ENCODE measurements at regions not wholly inside any gene's neighbourhood (a gene's known extent, or its start where the extent isn't known, plus 50 kb on each side); places are given as distances from the start of the nearest gene placed in this dataset.
"Not testable (repeated sequence)": the region's sequence is repeated elsewhere in the genome, so short reads cannot be mapped to it uniquely, and the experiment has no call there.

DNA sequence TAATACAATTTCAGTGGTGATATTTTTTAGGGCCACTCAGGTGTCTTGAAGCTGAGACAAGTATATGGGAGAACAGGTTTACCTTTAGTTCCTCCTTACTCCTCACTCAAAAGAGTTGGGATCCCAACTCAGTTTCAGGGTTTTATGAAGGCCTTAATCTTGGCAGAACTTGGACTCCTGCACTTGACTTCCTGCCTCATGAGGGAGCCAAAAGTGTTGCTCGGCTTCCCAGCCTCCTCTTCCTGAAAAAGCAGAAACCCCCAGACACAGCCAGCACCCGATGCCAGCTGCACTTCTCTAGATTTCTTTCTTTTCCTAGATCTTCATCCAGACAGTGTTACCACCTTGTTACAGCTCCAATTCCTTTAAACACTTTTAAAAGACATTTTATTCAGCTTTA is 70.8 kb upstream of the TMPRSS2 start:
- no peak overlapping the region for H3K27ac Mint-ChIP-seq
- H3K27me3 Mint-ChIP-seq (ENCODE audit: low read depth): no peaks in the 10 kb centered on the region
- H3K4me3 Mint-ChIP-seq (ENCODE audit: low read depth): no peak overlapping the region
- DNase-seq (ENCODE audit: low spot score): no peak
- intact Hi-C loops (cut with micrococcal nuclease): no loop called here
- H3K4me1 Mint-ChIP-seq (ENCODE audit: low read depth): no peaks in the 10 kb centered on the region
- H3K9me3 Mint-ChIP-seq: peaks cover 18% of the 10 kb centered on the region
- no peaks in the 10 kb centered on the region for H3K36me3 Mint-ChIP-seq (ENCODE audit: low read depth)

DNA sequence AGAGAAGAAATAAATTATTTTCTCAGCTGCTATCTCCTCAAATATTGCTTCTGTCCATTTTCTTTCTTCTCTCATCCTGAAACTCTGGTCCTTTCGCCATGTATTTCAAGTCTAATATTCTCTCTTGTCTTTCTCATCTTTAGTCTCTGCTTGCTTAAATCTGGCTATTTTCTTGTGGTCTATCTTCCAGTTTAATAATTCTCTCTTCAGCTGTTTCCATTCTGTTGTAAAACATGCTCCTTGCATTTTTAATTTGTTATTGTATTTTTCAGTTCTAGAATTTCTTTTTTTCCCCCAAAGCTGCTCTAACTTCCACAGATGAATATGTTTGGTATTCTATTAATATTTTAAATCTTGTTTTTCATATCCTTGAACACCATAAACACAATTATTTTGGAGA is 70.1 kb upstream of the TMPRSS2 start:
- Mint-ChIP-seq H3K27ac (no peak overlapping the region), H3K27me3 (ENCODE audit: low read depth) (no peaks in the 10 kb centered on the region), H3K36me3 (ENCODE audit: low read depth) (no peaks in the 10 kb centered on the region), H3K9me3 (peaks cover 18% of the 10 kb centered on the region), H3K4me3 (ENCODE audit: low read depth) (no peak overlapping the region), H3K4me1 (ENCODE audit: low read depth) (no peaks in the 10 kb centered on the region)
- no peak for DNase-seq (ENCODE audit: low spot score)
- intact Hi-C loops (cut with micrococcal nuclease): no loop called here

DNA sequence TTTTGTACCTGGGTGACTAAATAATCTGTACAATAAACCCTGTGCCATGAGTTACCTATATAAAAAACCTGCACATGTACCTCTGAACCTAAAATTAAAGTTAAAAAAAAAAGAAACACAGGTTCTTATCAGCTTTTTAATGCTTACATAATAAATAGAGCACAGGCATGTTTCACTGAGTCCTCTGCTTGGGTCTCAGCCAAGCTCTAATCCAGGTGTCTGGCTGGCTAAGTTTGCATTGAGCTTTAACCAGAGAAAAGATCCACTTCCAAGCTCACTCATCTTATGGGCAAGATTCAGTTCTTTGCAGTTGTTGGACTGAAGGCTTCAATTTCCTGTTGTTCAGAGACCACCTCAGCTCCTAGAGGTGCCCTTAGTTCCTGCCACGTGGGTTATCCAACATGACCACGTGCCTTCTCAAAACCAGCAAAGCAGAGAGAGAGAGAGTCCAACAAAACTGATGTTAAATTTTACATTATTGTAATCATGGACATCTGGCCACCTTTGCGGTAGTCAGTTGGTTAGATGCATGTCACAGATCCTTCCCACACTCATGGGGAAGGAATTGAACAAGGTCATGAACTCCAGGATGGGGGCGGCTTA is 68.2 kb upstream of the TMPRSS2 start:
- intact Hi-C loops (cut with micrococcal nuclease): no loop called here
- Mint-ChIP-seq H3K27me3 (ENCODE audit: low read depth) (no peaks in the 10 kb centered on the region), H3K9me3 (peaks cover 18% of the 10 kb centered on the region), H3K4me3 (ENCODE audit: low read depth) (no peak overlapping the region), H3K4me1 (ENCODE audit: low read depth) (no peaks in the 10 kb centered on the region), H3K27ac (no peak overlapping the region), H3K36me3 (ENCODE audit: low read depth) (no peaks in the 10 kb centered on the region)
- no peak for DNase-seq (ENCODE audit: low spot score)

DNA sequence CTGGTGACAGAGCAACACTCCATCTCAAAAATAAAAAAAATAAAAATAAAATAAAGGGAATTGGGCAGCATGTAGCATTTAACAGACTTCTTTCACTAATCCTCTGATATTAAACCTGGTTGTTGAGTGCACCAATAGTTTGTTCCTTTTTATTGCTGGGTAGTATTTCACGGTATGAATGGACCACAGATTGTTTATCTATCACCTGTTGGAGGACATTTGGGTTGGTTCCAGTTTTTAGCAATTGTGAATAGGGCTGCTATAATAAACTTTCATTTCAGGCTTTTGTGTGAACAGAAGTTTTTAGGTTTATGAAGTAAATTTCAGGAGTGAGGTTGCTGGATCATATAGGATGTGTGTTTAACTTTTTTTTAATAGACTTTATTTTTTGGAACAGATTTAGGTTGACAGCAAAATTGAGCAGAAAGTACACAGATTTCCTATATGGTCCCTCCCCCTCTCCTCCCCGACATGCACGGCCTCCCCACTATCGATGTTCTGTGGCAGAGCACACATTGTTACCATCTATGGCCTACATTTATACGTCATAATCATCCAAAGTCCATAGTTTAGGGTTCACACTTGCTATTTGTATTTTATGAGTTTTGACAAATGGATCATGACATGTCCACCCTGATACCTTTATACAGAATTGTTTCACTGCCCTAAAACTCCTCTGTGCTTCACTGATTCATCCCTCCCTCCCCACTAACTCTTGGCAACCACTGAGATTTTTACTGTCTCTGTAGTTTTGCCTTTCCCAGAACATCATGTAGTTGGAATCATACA is 66.1 kb upstream of the TMPRSS2 start:
- H3K27me3 Mint-ChIP-seq (ENCODE audit: low read depth): no peaks in the 10 kb centered on the region
- intact Hi-C loops (cut with micrococcal nuclease): no loop called here
- H3K36me3 Mint-ChIP-seq (ENCODE audit: low read depth): no peaks in the 10 kb centered on the region
- peaks cover 18% of the 10 kb centered on the region for H3K9me3 Mint-ChIP-seq
- no peak for DNase-seq (ENCODE audit: low spot score)
- no peak overlapping the region for H3K27ac Mint-ChIP-seq
- no peaks in the 10 kb centered on the region for H3K4me1 Mint-ChIP-seq (ENCODE audit: low read depth)
- H3K4me3 Mint-ChIP-seq (ENCODE audit: low read depth): no peak overlapping the region

DNA sequence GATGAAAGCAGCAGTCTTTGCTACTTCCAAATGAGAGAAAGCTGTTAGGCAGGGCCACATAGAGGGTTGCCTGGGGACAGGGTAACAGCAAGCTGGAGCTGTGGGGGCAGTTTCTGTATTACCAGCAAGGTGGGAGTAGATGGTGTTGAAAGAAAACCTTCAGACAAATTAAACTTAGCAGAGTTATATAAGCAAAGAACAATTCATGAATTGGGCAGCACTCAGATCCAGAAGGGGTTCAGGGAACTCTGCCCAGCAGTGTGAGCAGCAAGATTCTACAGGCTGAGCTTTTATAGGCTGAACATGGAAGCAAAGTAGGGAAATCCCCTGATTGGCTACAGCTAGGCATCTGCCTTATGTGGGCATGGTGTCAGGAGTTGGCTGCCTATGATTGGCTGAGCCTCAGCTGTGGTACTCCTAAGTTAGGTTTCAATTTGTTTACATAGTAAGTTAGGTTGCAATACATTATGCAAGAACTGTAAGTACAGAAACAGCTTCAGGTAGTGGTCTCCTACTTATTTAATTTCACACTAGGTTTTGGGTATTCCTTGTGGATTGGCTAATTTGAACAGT is 64.1 kb upstream of the TMPRSS2 start:
- Mint-ChIP-seq H3K4me1 (ENCODE audit: low read depth) (no peaks in the 10 kb centered on the region), H3K9me3 (peaks cover 4% of the 10 kb centered on the region), H3K27me3 (ENCODE audit: low read depth) (no peaks in the 10 kb centered on the region), H3K36me3 (ENCODE audit: low read depth) (no peaks in the 10 kb centered on the region), H3K4me3 (ENCODE audit: low read depth) (no peak overlapping the region), H3K27ac (no peak overlapping the region)
- DNase-seq (ENCODE audit: low spot score): no peak
- intact Hi-C loops (cut with micrococcal nuclease): no loop called here

DNA sequence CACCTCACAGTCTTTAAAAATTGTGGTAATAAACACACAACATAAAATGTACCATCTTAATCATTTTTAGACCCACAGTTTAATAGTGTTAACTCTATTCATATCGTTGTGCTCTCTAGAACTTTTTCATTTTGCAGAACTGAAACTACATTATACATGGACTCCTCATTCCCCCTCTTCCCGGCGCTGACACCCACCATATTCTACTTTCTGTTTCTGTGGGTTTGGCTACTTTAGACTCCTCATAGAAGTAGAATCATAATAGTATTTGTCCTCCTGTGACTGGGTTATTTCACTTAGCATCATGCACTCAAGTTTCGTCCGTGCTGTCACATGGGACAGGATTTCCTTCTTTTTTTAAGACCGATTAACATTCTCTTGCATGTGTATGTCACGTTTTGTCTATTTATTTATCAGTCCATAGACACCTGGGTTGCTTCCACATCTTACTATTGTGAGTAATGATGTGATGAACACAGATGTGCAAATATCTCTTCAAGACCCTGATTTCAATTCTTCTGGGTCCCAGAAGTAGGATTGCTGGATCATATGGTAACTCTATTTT is 62.9 kb upstream of the TMPRSS2 start:
- no peak for DNase-seq (ENCODE audit: low spot score)
- no peak overlapping the region for H3K27ac Mint-ChIP-seq
- no peaks in the 10 kb centered on the region for H3K27me3 Mint-ChIP-seq (ENCODE audit: low read depth)
- H3K9me3 Mint-ChIP-seq: no peaks in the 10 kb centered on the region
- intact Hi-C loops (cut with micrococcal nuclease): no loop called here
- no peak overlapping the region for H3K4me3 Mint-ChIP-seq (ENCODE audit: low read depth)
- no peaks in the 10 kb centered on the region for H3K36me3 Mint-ChIP-seq (ENCODE audit: low read depth)
- no peaks in the 10 kb centered on the region for H3K4me1 Mint-ChIP-seq (ENCODE audit: low read depth)

- H3K36me3 Mint-ChIP-seq (ENCODE audit: low read depth): no peaks in the 10 kb centered on the region
- intact Hi-C loops (cut with micrococcal nuclease): no loop called here
- no peak overlapping the region for H3K27ac Mint-ChIP-seq
- peaks cover 3% of the 10 kb centered on the region for H3K4me1 Mint-ChIP-seq (ENCODE audit: low read depth)
- H3K27me3 Mint-ChIP-seq (ENCODE audit: low read depth): peaks cover 2% of the 10 kb centered on the region
- H3K9me3 Mint-ChIP-seq: no peaks in the 10 kb centered on the region
- H3K4me3 Mint-ChIP-seq (ENCODE audit: low read depth): no peak overlapping the region
- no peak for DNase-seq (ENCODE audit: low spot score)
Measured at GRCh38 chr21:41568606-41569385, 60.8 kb upstream of the TMPRSS2 start.

DNA sequence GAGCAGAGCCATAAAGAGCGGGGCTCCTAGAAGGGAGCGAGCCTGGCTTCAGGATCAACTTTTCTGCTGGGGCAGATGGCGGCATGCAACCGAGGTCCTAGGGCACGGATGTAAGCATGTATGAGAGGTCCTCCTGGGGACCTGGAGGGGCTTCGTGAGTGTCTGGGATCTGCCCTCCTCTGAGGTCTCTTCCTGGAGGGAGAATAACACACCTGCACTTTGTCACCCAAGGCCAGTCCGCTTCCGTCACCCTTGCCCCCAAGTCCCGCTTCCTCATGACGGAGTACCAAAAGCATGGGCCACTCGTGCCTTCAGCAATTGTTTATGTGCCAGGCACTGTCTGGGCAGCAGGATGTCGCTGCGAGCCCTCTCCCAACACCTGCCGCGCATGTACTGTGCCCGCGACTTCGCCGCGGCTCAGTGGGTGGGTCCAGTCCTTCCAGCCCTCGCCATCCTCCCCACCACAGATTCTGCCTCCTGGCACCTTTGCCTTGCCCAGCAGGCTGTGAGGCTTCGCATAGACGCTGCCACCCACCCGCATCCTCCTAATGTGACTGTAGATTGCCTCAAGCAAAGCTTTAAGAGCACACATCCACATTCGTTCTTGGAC is 60.0 kb upstream of the TMPRSS2 start:
- Mint-ChIP-seq H3K4me3 (ENCODE audit: low read depth) (no peak overlapping the region), H3K9me3 (no peaks in the 10 kb centered on the region), H3K4me1 (ENCODE audit: low read depth) (peaks cover 3% of the 10 kb centered on the region), H3K27me3 (ENCODE audit: low read depth) (peaks cover 5% of the 10 kb centered on the region), H3K27ac (no peak overlapping the region), H3K36me3 (ENCODE audit: low read depth) (no peaks in the 10 kb centered on the region)
- no peak for DNase-seq (ENCODE audit: low spot score)
- intact Hi-C loops (cut with micrococcal nuclease): no loop called here

- H3K4me3 Mint-ChIP-seq (ENCODE audit: low read depth); H3K9me3 Mint-ChIP-seq; H3K27me3 Mint-ChIP-seq (ENCODE audit: low read depth); H3K36me3 Mint-ChIP-seq (ENCODE audit: low read depth); intact Hi-C loops (cut with micrococcal nuclease); H3K4me1 Mint-ChIP-seq (ENCODE audit: low read depth); H3K27ac Mint-ChIP-seq; DNase-seq (ENCODE audit: low spot score): not testable (repeated sequence)
Measured at GRCh38 chr21:41567237-41567636, 59.3 kb upstream of the TMPRSS2 start.

DNA sequence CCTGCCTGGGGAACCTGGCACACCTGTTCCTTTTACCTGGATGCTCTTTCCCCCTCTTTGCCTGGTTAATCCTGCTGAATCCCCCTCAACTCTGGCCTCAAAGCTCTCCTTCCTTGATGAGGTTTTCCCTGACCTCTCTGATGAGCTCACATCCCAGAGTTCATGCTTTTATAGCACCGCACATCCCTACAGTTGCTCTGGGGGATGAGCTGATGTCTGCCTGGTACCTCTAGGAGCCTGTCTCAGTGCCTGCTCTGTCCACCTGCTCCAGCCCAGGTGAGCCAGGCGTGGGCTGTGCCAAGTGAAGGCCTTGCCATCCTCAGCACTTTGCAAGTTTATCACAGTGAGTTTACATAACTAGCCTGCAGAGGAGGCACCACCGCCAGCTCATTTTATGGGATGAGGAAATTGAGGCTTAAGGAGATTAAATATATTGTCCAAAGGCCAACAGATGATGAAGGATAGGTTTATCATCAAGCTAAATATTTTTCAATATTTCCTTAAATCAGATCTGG is 58.6 kb upstream of the TMPRSS2 start:
- intact Hi-C loops (cut with micrococcal nuclease): no loop called here
- no peak for DNase-seq (ENCODE audit: low spot score)
- Mint-ChIP-seq H3K4me3 (ENCODE audit: low read depth) (no peak overlapping the region), H3K27me3 (ENCODE audit: low read depth) (peaks cover 5% of the 10 kb centered on the region), H3K36me3 (ENCODE audit: low read depth) (no peaks in the 10 kb centered on the region), H3K27ac (no peak overlapping the region), H3K4me1 (ENCODE audit: low read depth) (peaks cover 3% of the 10 kb centered on the region), H3K9me3 (no peaks in the 10 kb centered on the region)

- intact Hi-C loops (cut with micrococcal nuclease): no loop called here
- Mint-ChIP-seq H3K27me3 (ENCODE audit: low read depth) (peaks cover 5% of the 10 kb centered on the region), H3K9me3 (no peaks in the 10 kb centered on the region)
Measured at GRCh38 chr21:41565550-41565949, 57.6 kb upstream of the TMPRSS2 start.

GRCh38 chr21:41564871-41565274 is 56.9 kb upstream of the TMPRSS2 start:
- H3K4me3 Mint-ChIP-seq (ENCODE audit: low read depth): no peak overlapping the region

More at GRCh38 chr21:41565550-41565949, 57.6 kb upstream of the TMPRSS2 start:
- Mint-ChIP-seq H3K4me1 (ENCODE audit: low read depth) (peaks cover 3% of the 10 kb centered on the region), H3K27ac (no peak overlapping the region), H3K4me3 (ENCODE audit: low read depth) (no peak overlapping the region), H3K36me3 (ENCODE audit: low read depth) (no peaks in the 10 kb centered on the region)
- no peak for DNase-seq (ENCODE audit: low spot score)

More at GRCh38 chr21:41564871-41565274, 56.9 kb upstream of the TMPRSS2 start:
- intact Hi-C loops (cut with micrococcal nuclease): no loop called here
- H3K36me3 Mint-ChIP-seq (ENCODE audit: low read depth): no peaks in the 10 kb centered on the region
- peaks cover 3% of the 10 kb centered on the region for H3K4me1 Mint-ChIP-seq (ENCODE audit: low read depth)
- DNase-seq (ENCODE audit: low spot score): no peak
- no peak overlapping the region for H3K27ac Mint-ChIP-seq
- no peaks in the 10 kb centered on the region for H3K9me3 Mint-ChIP-seq
- peaks cover 6% of the 10 kb centered on the region for H3K27me3 Mint-ChIP-seq (ENCODE audit: low read depth)
